Fibroblast of skin of back (primary cell): ENCODE measurements at regions not wholly inside any gene's neighbourhood (a gene's known extent, or its start where the extent isn't known, plus 50 kb on each side); places are given as distances from the start of the nearest gene placed in this dataset.
"Not testable (repeated sequence)": the region's sequence is repeated elsewhere in the genome, so short reads cannot be mapped to it uniquely, and the experiment has no call there.

Experiments
- DNase-seq: peaks from one replicate; pipeline ENCODE4 v3.0.0-alpha.2; 2013

- no peak for DNase-seq
Observed at GRCh38 chr6:88499436-88499835, 333.3 kb upstream of the CNR1 start.

- not testable (repeated sequence) for DNase-seq
Observed at GRCh38 chr6:88497403-88497802, 331.3 kb upstream of the CNR1 start.

GRCh38 chr6:88494401-88495140 lies 328.4 kb upstream of the CNR1 start:
- no peak for DNase-seq

GRCh38 chr6:88493717-88494116 lies 327.6 kb upstream of the CNR1 start:
- DNase-seq: no peak

- DNase-seq: peak; percentile 21
Observed at GRCh38 chr6:88492824-88493223, 326.7 kb upstream of the CNR1 start.

GRCh38 chr6:88492241-88492640 lies 326.1 kb upstream of the CNR1 start:
- no peak for DNase-seq

GRCh38 chr6:88491266-88491880 lies 325.2 kb upstream of the CNR1 start:
- DNase-seq: no peak

GRCh38 chr6:88490908-88491264 lies 324.7 kb upstream of the CNR1 start:
- DNase-seq: no peak

- no peak for DNase-seq
Observed at GRCh38 chr6:88490195-88490907, 324.2 kb upstream of the CNR1 start.

- DNase-seq: no peak
Observed at GRCh38 chr6:88483424-88483823, 317.3 kb upstream of the CNR1 start.

- no peak for DNase-seq
Observed at GRCh38 chr6:88482465-88482864, 316.3 kb upstream of the CNR1 start.

GRCh38 chr6:88481519-88481918 lies 315.4 kb upstream of the CNR1 start:
- no peak for DNase-seq

GRCh38 chr6:88480816-88481215 lies 314.7 kb upstream of the CNR1 start:
- no peak for DNase-seq

- no peak for DNase-seq
Observed at GRCh38 chr6:88477413-88477812, 311.3 kb upstream of the CNR1 start.

GRCh38 chr6:88476388-88476787 lies 310.2 kb upstream of the CNR1 start:
- no peak for DNase-seq

GRCh38 chr6:88474720-88475119 lies 308.6 kb upstream of the CNR1 start:
- no peak for DNase-seq

- DNase-seq: no peak
Observed at GRCh38 chr6:88473589-88473988, 307.4 kb upstream of the CNR1 start.

GRCh38 chr6:88472851-88473525 lies 306.8 kb upstream of the CNR1 start:
- no peak for DNase-seq

- no peak for DNase-seq
Observed at GRCh38 chr6:88459643-88460042, 293.5 kb upstream of the CNR1 start.

GRCh38 chr6:88459189-88459588 lies 293.0 kb upstream of the CNR1 start:
- no peak for DNase-seq

GRCh38 chr6:88458662-88459061 lies 292.5 kb upstream of the CNR1 start:
- DNase-seq: no peak

GRCh38 chr6:88456221-88456859 lies 290.2 kb upstream of the CNR1 start:
- no peak for DNase-seq

- no peak for DNase-seq
Observed at GRCh38 chr6:88455317-88455716, 289.2 kb upstream of the CNR1 start.
